Endodermal cell (in vitro differentiated cells): ENCODE measurements at regions not wholly inside any gene's neighbourhood (a gene's known extent, or its start where the extent isn't known, plus 50 kb on each side); places are given as distances from the start of the nearest gene placed in this dataset.

Source experiments
- DNase-seq: peaks from one replicate; pipeline ENCODE4 v3.0.0-alpha.2; 2017
- H3K27ac ChIP-seq: 2 replicates; pipeline ENCODE4 v1.5.1; 2013; ENCODE audit warnings: mild to moderate bottlenecking, low read depth, low read length, moderate library complexity
- H3K27me3 ChIP-seq: 2 replicates; pipeline ENCODE4 v1.6.1; 2013; ENCODE audit warnings: mild to moderate bottlenecking, low read length, moderate library complexity; ENCODE audit not compliant: insufficient read depth, control insufficient read depth, poor library complexity, severe bottlenecking
- H3K36me3 ChIP-seq: 2 replicates; pipeline ENCODE4 v1.7.0; 2013; ENCODE audit warnings: mild to moderate bottlenecking, low read length, moderate library complexity; ENCODE audit not compliant: control insufficient read depth, insufficient read depth
- H3K4me1 ChIP-seq: one replicate; pipeline ENCODE4 v1.7.0; 2013; ENCODE audit warnings: low read length; ENCODE audit not compliant: control insufficient read depth, insufficient read depth
- H3K4me3 ChIP-seq: 2 replicates; pipeline ENCODE4 v1.5.1; 2013; ENCODE audit warnings: mild to moderate bottlenecking, low read length, moderate library complexity
- H3K9ac ChIP-seq: 2 replicates; pipeline ENCODE4 v1.6.1; 2013; ENCODE audit warnings: mild to moderate bottlenecking, low read length, moderate library complexity; ENCODE audit not compliant: poor library complexity, severe bottlenecking; ENCODE audit errors: extremely low read depth
- H3K9me3 ChIP-seq: 2 replicates; pipeline ENCODE4 v1.6.1; 2013; ENCODE audit warnings: mild to moderate bottlenecking, low read length, moderate library complexity; ENCODE audit not compliant: control insufficient read depth
- H3K27ac Mint-ChIP-seq: 2 replicates; pipeline ENCODE4 v1.8.0; 2020; ENCODE audit warnings: mixed read lengths
- H3K27me3 Mint-ChIP-seq: 2 replicates; pipeline ENCODE4 v1.8.0; 2021; ENCODE audit warnings: mild to moderate bottlenecking, mixed read lengths; ENCODE audit not compliant: insufficient read depth
- H3K36me3 Mint-ChIP-seq: 2 replicates; pipeline ENCODE4 v1.8.0; 2020; ENCODE audit warnings: low read depth, mixed read lengths
- H3K4me1 Mint-ChIP-seq: 2 replicates; pipeline ENCODE4 v1.8.0; 2020; ENCODE audit warnings: mixed read lengths
- H3K4me3 Mint-ChIP-seq: 2 replicates; pipeline ENCODE4 v1.8.0; 2020; ENCODE audit warnings: mild to moderate bottlenecking, moderate library complexity, mixed read lengths
- H3K9me3 Mint-ChIP-seq: 2 replicates; pipeline ENCODE4 v1.8.0; 2020; ENCODE audit warnings: mild to moderate bottlenecking, mixed read lengths
- WGBS, 2 experiments: methylation state at CpG; one replicate each; pipeline versions ENCODE4 v1.1.5 to v1.1.7; 2013; ENCODE audit warnings: missing lambda C conversion rate in 2 of 2, mixed read lengths in 1 of 2; ENCODE audit not compliant: insufficient coverage in 1 of 2, insufficient read length in 1 of 2; 5-methylcytosine and 5-hydroxymethylcytosine counted together
- TF ChIP-seq, protein P1 (sequence below): fragments of 200-600 bp; sonication (generic); conservative IDR thresholded peaks from 2 replicates; pipeline ENCODE4 v1.5.0; 2021; ENCODE audit warnings: antibody characterized with exemption, mild to moderate bottlenecking

DNA sequence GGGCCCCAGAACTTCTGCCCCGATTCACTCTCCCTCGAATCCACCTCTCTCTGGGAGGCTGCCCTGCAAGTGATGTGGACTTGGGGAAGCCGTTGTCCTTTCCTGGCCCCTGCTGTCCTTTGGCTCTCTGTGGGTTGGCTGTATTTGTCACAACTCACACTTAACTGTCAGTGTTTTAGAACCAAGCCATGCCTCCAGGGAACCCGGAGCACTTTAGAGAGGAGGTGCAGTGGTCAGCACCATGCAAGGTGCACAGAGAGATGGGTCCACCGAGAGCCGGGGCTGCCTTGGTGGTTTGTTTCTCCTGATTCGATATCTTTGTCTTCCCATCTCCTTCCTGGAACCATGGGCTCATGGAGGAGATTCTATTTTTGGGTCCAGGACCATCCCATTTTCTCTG is 129.5 kb upstream of the RTL1 start:
- Histone ChIP-seq H3K9ac (no peak overlapping the region), H3K4me3 (no peak overlapping the region), H3K4me1 (peaks cover 4% of the 10 kb centered on the region), H3K36me3 (no peaks in the 10 kb centered on the region), H3K9me3 (no peaks in the 10 kb centered on the region), H3K27ac (no peak overlapping the region), H3K27me3 (no peaks in the 10 kb centered on the region)
- WGBS, 2 experiments = 96 to 100% methylated on average over 4 to 7 of the region's 7 CpGs
- Mint-ChIP-seq H3K4me3 (no peak overlapping the region), H3K27ac (no peak overlapping the region), H3K9me3 (no peaks in the 10 kb centered on the region), H3K4me1 (peaks cover 6% of the 10 kb centered on the region), H3K27me3 (no peaks in the 10 kb centered on the region), H3K36me3 (no peaks in the 10 kb centered on the region)
- TF ChIP-seq, protein P1, sequence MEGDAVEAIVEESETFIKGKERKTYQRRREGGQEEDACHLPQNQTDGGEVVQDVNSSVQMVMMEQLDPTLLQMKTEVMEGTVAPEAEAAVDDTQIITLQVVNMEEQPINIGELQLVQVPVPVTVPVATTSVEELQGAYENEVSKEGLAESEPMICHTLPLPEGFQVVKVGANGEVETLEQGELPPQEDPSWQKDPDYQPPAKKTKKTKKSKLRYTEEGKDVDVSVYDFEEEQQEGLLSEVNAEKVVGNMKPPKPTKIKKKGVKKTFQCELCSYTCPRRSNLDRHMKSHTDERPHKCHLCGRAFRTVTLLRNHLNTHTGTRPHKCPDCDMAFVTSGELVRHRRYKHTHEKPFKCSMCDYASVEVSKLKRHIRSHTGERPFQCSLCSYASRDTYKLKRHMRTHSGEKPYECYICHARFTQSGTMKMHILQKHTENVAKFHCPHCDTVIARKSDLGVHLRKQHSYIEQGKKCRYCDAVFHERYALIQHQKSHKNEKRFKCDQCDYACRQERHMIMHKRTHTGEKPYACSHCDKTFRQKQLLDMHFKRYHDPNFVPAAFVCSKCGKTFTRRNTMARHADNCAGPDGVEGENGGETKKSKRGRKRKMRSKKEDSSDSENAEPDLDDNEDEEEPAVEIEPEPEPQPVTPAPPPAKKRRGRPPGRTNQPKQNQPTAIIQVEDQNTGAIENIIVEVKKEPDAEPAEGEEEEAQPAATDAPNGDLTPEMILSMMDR = no peak
- peak; percentile 6 for DNase-seq

DNA sequence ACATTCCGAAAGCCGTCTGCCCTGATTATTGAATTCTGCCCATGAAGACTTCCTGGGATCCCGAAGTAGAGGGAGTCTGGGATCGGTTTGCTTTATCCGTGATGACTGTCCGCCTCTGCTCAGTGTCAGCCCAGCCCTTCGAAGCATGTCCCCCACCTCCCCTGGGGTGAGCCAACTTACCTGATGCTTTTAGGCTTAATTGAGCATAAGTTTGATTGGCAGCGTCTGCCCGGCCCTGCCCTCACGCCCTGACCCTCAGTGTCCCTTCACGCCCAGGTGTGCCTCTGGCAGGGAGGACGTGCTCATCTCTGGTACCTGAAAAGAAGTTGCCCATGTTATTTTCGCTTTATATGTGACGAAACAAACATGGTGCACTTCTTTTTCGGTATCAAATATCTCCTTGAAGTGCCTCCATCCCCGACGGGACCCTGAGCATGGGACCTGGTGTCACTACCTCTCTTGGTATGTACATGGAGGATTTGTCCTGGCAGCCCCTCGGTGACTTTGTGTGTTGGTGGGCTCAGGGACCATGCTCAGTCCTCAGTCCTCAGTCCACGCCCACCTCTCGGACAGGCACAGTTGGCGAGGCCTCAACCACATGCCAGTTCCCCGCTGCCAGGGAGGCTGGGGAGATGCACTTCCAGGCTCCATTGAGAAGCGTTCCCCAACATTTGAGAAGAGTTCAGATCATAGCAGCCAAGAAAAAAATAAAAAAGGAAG is 130.1 kb upstream of the RTL1 start:
- no peaks in the 10 kb centered on the region for H3K9me3 Mint-ChIP-seq

DNA sequence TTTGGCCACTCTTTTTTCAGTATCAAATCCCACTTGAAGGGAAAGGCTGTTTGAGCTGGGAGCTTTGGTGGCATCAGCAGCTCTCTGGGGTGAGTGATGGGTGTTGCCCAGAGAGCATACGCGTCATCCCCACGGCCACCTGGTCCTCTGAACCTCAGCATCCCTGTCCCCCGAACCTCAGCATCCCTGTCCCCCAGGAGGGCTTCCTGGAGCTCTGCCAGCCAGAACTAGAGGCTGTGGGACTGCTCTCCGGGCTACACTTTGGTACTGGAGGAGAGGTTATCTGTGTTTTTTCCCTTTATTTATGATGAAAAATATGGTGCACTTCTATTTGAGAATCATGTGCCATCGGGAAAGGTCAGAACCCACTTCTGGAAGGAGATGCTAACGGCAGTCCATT is 131.5 kb upstream of the RTL1 start:
- Histone ChIP-seq H3K9ac (no peak overlapping the region), H3K27ac (no peak overlapping the region), H3K9me3 (no peaks in the 10 kb centered on the region), H3K4me1 (peaks cover 4% of the 10 kb centered on the region), H3K27me3 (no peaks in the 10 kb centered on the region), H3K4me3 (no peak overlapping the region), H3K36me3 (no peaks in the 10 kb centered on the region)
- H3K4me1 Mint-ChIP-seq = peaks cover 6% of the 10 kb centered on the region
- WGBS, 2 experiments = 93 to 95% methylated on average over 2 to 7 of the region's 7 CpGs
- peak; percentile 18 for DNase-seq
- no peak overlapping the region for H3K4me3 Mint-ChIP-seq
- no peaks in the 10 kb centered on the region for H3K9me3 Mint-ChIP-seq
- TF ChIP-seq, protein P1 = no peak
- no peak overlapping the region for H3K27ac Mint-ChIP-seq
- H3K27me3 Mint-ChIP-seq = no peaks in the 10 kb centered on the region
- H3K36me3 Mint-ChIP-seq = no peaks in the 10 kb centered on the region

More for the DNA sequence above, 130.1 kb upstream of the RTL1 start:
- H3K4me3 ChIP-seq = no peak overlapping the region
- no peak overlapping the region for H3K27ac Mint-ChIP-seq
- H3K4me1 Mint-ChIP-seq = peaks cover 6% of the 10 kb centered on the region
- H3K36me3 ChIP-seq = no peaks in the 10 kb centered on the region
- H3K9me3 ChIP-seq = no peaks in the 10 kb centered on the region
- peak; percentile 22 for DNase-seq
- H3K27ac ChIP-seq = no peak overlapping the region
- H3K4me3 Mint-ChIP-seq = no peak overlapping the region
- peaks cover 4% of the 10 kb centered on the region for H3K4me1 ChIP-seq
- H3K9ac ChIP-seq = no peak overlapping the region
- TF ChIP-seq, protein P1 = no peak
- no peaks in the 10 kb centered on the region for H3K27me3 Mint-ChIP-seq
- H3K27me3 ChIP-seq = no peaks in the 10 kb centered on the region
- H3K36me3 Mint-ChIP-seq = no peaks in the 10 kb centered on the region
- WGBS, 2 experiments = 90 to 94% methylated on average over 21 to 23 of the region's 23 CpGs
